CD14-positive monocyte (primary cell): ENCODE measurements at regions not wholly inside any gene's neighbourhood (a gene's known extent, or its start where the extent isn't known, plus 50 kb on each side); places are given as distances from the start of the nearest gene placed in this dataset.

ENCODE experiments used
- DNase-seq, 3 donors: peaks; one replicate each; pipeline ENCODE4 v3.0.0-alpha.2; 2011 to 2022
- H2AFZ ChIP-seq: 2 replicates; pipeline ENCODE4 v1.6.0; 2012; ENCODE audit warnings: mild to moderate bottlenecking, low read depth, low read length, inconsistent platforms; ENCODE audit not compliant: insufficient read depth, poor library complexity, severe bottlenecking
- H3K27ac ChIP-seq, 2 donors: 1 replicate in 1 of 2; 2 replicates in 1 of 2; pipeline ENCODE4 v1.5.1; 2012 to 2013; ENCODE audit warnings: low read length in 2 of 2, control low read depth in 1 of 2, inconsistent platforms in 1 of 2, low read depth in 1 of 2, mild to moderate bottlenecking in 1 of 2
- H3K27me3 ChIP-seq, 2 donors: one replicate each; pipeline versions ENCODE4 v1.6.0 to v1.6.1; 2011 to 2013; ENCODE audit warnings: low read length in 2 of 2; ENCODE audit not compliant: control insufficient read depth in 2 of 2, insufficient read depth in 2 of 2
- H3K36me3 ChIP-seq, 2 donors: replicated peaks in 1 of 2; 1 replicate in 1 of 2; 2 replicates in 1 of 2; pipeline versions ENCODE4 v1.5.1 to v1.6.1; 2012 to 2013; ENCODE audit warnings: low read length in 2 of 2, control low read depth in 1 of 2, inconsistent platforms in 1 of 2, mild to moderate bottlenecking in 1 of 2; ENCODE audit not compliant: insufficient read depth in 2 of 2, control insufficient read depth in 1 of 2
- H3K4me1 ChIP-seq, 2 donors: 1 replicate in 1 of 2; 2 replicates in 1 of 2; pipeline versions ENCODE4 v1.5.1 to v1.6.1; 2012 to 2013; ENCODE audit warnings: low read length in 2 of 2, control low read depth in 1 of 2, inconsistent platforms in 1 of 2, mild to moderate bottlenecking in 1 of 2, moderate library complexity in 1 of 2; ENCODE audit not compliant: insufficient read depth in 2 of 2, control insufficient read depth in 1 of 2
- H3K4me2 ChIP-seq: replicated peaks from 2 replicates; pipeline ENCODE3; 2012; ENCODE audit warnings: low read length, moderate library complexity, mild to moderate bottlenecking; ENCODE audit not compliant: poor library complexity, severe bottlenecking; ENCODE audit errors: extremely low read depth
- H3K4me3 ChIP-seq, 3 experiments: fragments of 200-600 bp in 1 of 3; sonication (generic) in 1 of 3; replicated peaks in 1 of 3; 1 replicate in 2 of 3; 2 replicates in 1 of 3; pipeline ENCODE4 v1.5.1; 2011 to 2013; ENCODE audit warnings: low read length in 3 of 3, mild to moderate bottlenecking in 3 of 3, control low read depth in 2 of 3, low read depth in 2 of 3, inconsistent platforms in 1 of 3, moderate library complexity in 1 of 3
- H3K79me2 ChIP-seq: 2 replicates; pipeline ENCODE4 v1.6.0; 2012; ENCODE audit warnings: mild to moderate bottlenecking, control low read depth, inconsistent platforms, low read length, moderate library complexity; ENCODE audit not compliant: insufficient read depth
- H3K9ac ChIP-seq: 2 replicates; pipeline ENCODE4 v1.6.0; 2017; ENCODE audit warnings: low read length, mild to moderate bottlenecking; ENCODE audit not compliant: insufficient read depth, poor library complexity, severe bottlenecking
- H3K9me3 ChIP-seq, 2 donors: replicated peaks in 1 of 2; 1 replicate in 1 of 2; 2 replicates in 1 of 2; pipeline versions ENCODE4 v1.5.1 to v1.6.1; 2012 to 2013; ENCODE audit warnings: low read length in 2 of 2, control low read depth in 1 of 2; ENCODE audit not compliant: control insufficient read depth in 1 of 2, insufficient read depth in 1 of 2
- H4K20me1 ChIP-seq: 2 replicates; pipeline ENCODE4 v1.6.0; 2012; ENCODE audit warnings: mild to moderate bottlenecking, low read length, control low read depth, moderate library complexity; ENCODE audit not compliant: insufficient read depth
- H3K27ac Mint-ChIP-seq, 7 donors: one replicate each; pipeline ENCODE4 v1.8.0; 2020; ENCODE audit warnings: mild to moderate bottlenecking in 7 of 7, mixed read lengths in 7 of 7, moderate library complexity in 6 of 7, inconsistent platforms in 2 of 7
- H3K27me3 Mint-ChIP-seq, 3 donors: one replicate each; pipeline ENCODE4 v1.8.0; 2021 to 2022; ENCODE audit warnings: low read depth in 3 of 3, mild to moderate bottlenecking in 3 of 3, mixed read lengths in 3 of 3, moderate library complexity in 3 of 3, inconsistent platforms in 1 of 3
- H3K36me3 Mint-ChIP-seq, 2 donors: one replicate each; pipeline ENCODE4 v1.8.0; 2020; ENCODE audit warnings: mixed read lengths in 2 of 2, inconsistent platforms in 1 of 2, mild to moderate bottlenecking in 1 of 2
- H3K4me1 Mint-ChIP-seq: one replicate; pipeline ENCODE4 v1.8.0; 2020; ENCODE audit warnings: mild to moderate bottlenecking, mixed read lengths
- H3K4me3 Mint-ChIP-seq, 2 donors: one replicate each; pipeline ENCODE4 v1.8.0; 2020; ENCODE audit warnings: mild to moderate bottlenecking in 2 of 2, mixed read lengths in 2 of 2, moderate library complexity in 1 of 2
- H3K9me3 Mint-ChIP-seq, 7 donors: one replicate each; pipeline ENCODE4 v1.8.0; 2020 to 2022; ENCODE audit warnings: mixed read lengths in 7 of 7, mild to moderate bottlenecking in 6 of 7, moderate library complexity in 6 of 7, inconsistent platforms in 2 of 7
- CTCF ChIP-seq: fragments of 200-600 bp; IDR thresholded peaks from one replicate; pipeline ENCODE4 v1.8.0; 2022; ENCODE audit warnings: antibody characterized with exemption, mild to moderate bottlenecking
- WGBS: methylation state at CpG from one replicate; pipeline ENCODE4 v1.1.5; 2013; ENCODE audit warnings: missing lambda C conversion rate; ENCODE audit not compliant: insufficient coverage; 5-methylcytosine and 5-hydroxymethylcytosine counted together
- intact Hi-C, 2 donors: fragments of 100-400 bp; cut with micrococcal nuclease; formaldehyde crosslinking; loops; one replicate each; pipeline versions ENCODE4 v1.15.0 to v1.15.1; 2023

GRCh38 chr18:66342577-66342976 is 261.3 kb downstream of the CDH19 start:
- no peaks in the 10 kb centered on the region for H3K4me1 ChIP-seq
- no peaks in the 10 kb centered on the region for H3K79me2 ChIP-seq
- no peaks in the 10 kb centered on the region for H3K36me3 ChIP-seq
- DNase-seq = no peak
- H3K4me3 Mint-ChIP-seq = no peak overlapping the region
- H3K4me1 Mint-ChIP-seq = no peaks in the 10 kb centered on the region
- H3K27me3 Mint-ChIP-seq = no peaks in the 10 kb centered on the region
- no peak overlapping the region for H3K9ac ChIP-seq
- no peaks in the 10 kb centered on the region for H4K20me1 ChIP-seq
- H3K9me3 ChIP-seq = no peaks in the 10 kb centered on the region
- H3K4me2 ChIP-seq = no peak overlapping the region
- no peak overlapping the region for H3K4me3 ChIP-seq
- no peak overlapping the region for H2AFZ ChIP-seq
- no peaks in the 10 kb centered on the region for H3K27me3 ChIP-seq
- no peaks in the 10 kb centered on the region for H3K36me3 Mint-ChIP-seq
- no peak overlapping the region for H3K27ac ChIP-seq
- peaks cover 0 to 2% (median 0%) of the 10 kb centered on the region in 7 donors for H3K9me3 Mint-ChIP-seq
- intact Hi-C loops = no loop called here
- no peak for TF ChIP-seq CTCF
- no peak overlapping the region for H3K27ac Mint-ChIP-seq

- H3K36me3 ChIP-seq = no peaks in the 10 kb centered on the region
- no peak overlapping the region for H2AFZ ChIP-seq
- H3K27ac ChIP-seq = no peak overlapping the region
- H3K4me1 ChIP-seq = no peaks in the 10 kb centered on the region
- no peak for DNase-seq
- H3K4me2 ChIP-seq = no peak overlapping the region
- H3K9ac ChIP-seq = no peak overlapping the region
- H4K20me1 ChIP-seq = no peaks in the 10 kb centered on the region
- peaks cover 0 to 12% (median 9%) of the 10 kb centered on the region in 7 donors for H3K9me3 Mint-ChIP-seq
- H3K4me3 Mint-ChIP-seq = no peak overlapping the region
- H3K27ac Mint-ChIP-seq = no peak overlapping the region
- H3K27me3 ChIP-seq = no peaks in the 10 kb centered on the region
- no peaks in the 10 kb centered on the region for H3K4me1 Mint-ChIP-seq
- no peaks in the 10 kb centered on the region for H3K36me3 Mint-ChIP-seq
- no peaks in the 10 kb centered on the region for H3K27me3 Mint-ChIP-seq
- H3K79me2 ChIP-seq = no peaks in the 10 kb centered on the region
- peaks cover 4 to 17% of the 10 kb centered on the region in 2 donors for H3K9me3 ChIP-seq
- intact Hi-C loops = no loop called here
- TF ChIP-seq CTCF = no peak
- H3K4me3 ChIP-seq = no peak overlapping the region
- no CpG with 5 or more reads among the region's 1 CpG for WGBS
Measured at GRCh38 chr18:66334534-66334933, 269.4 kb downstream of the CDH19 start.
